Duodenal mucosa (tissue), 2 donors: ENCODE measurements at regions not wholly inside any gene's neighbourhood (a gene's known extent, or its start where the extent isn't known, plus 50 kb on each side); places are given as distances from the start of the nearest gene placed in this dataset.

Experiments
- H3K27ac ChIP-seq: one replicate; pipeline ENCODE4 v1.7.0; 2013; ENCODE audit warnings: low read depth, low read length
- H3K27me3 ChIP-seq, 2 donors: one replicate each; pipeline ENCODE4 v1.7.0; 2013; ENCODE audit warnings: low read length in 2 of 2, control low read depth in 1 of 2; ENCODE audit not compliant: insufficient read depth in 2 of 2, control insufficient read depth in 1 of 2
- H3K36me3 ChIP-seq, 2 donors: one replicate each; pipeline ENCODE4 v1.7.0; 2013; ENCODE audit warnings: low read length in 2 of 2, control low read depth in 1 of 2; ENCODE audit not compliant: insufficient read depth in 2 of 2, control insufficient read depth in 1 of 2
- H3K4me1 ChIP-seq, 2 donors: one replicate each; pipeline ENCODE4 v1.7.0; 2013; ENCODE audit warnings: low read length in 2 of 2, control low read depth in 1 of 2; ENCODE audit not compliant: insufficient read depth in 2 of 2, control insufficient read depth in 1 of 2
- H3K4me3 ChIP-seq, 2 donors: one replicate each; pipeline ENCODE4 v1.7.0; 2013; ENCODE audit warnings: low read length in 2 of 2, low read depth in 1 of 2
- H3K9ac ChIP-seq, 2 donors: one replicate each; pipeline ENCODE4 v1.7.0; 2013; ENCODE audit warnings: low read length in 2 of 2, low read depth in 1 of 2
- H3K9me3 ChIP-seq, 2 donors: one replicate each; pipeline ENCODE4 v1.7.0; 2013; ENCODE audit warnings: low read length in 2 of 2, control low read depth in 1 of 2; ENCODE audit not compliant: control insufficient read depth in 1 of 2

DNA sequence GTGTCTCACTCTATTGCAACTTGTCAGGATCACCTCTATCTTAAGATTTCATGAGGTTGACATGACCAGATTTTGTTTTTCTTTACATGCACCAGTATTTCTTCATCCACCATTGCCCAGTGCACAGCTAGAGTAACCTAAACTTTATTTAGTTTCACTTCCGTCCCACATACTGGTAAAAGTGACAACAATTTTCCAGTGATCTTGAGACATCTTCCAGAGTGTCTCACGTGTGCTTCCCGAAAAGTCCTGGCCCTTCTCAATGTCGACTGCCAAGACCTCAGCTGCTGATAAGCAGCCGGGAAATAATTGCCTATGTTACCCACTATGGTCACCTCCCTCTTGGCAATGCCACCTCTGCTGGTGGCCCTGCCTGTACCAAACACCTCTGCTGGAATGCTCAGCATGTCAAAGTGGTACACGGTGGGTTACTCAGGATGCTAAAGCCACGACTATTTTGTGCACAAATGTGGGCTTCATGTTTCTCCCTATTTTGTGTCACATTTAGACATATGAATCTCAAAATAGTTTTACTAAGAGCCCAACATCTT lies 379.7 kb upstream of the TGFBR2 start:
- Histone ChIP-seq H3K9me3 (no peaks in the 10 kb centered on the region), H3K9ac (no peak overlapping the region), H3K4me1 (peaks cover 0 to 8% of the 10 kb centered on the region in 2 donors), H3K27me3 (no peaks in the 10 kb centered on the region), H3K27ac (no peak overlapping the region), H3K36me3 (no peaks in the 10 kb centered on the region), H3K4me3 (no peak overlapping the region)

DNA sequence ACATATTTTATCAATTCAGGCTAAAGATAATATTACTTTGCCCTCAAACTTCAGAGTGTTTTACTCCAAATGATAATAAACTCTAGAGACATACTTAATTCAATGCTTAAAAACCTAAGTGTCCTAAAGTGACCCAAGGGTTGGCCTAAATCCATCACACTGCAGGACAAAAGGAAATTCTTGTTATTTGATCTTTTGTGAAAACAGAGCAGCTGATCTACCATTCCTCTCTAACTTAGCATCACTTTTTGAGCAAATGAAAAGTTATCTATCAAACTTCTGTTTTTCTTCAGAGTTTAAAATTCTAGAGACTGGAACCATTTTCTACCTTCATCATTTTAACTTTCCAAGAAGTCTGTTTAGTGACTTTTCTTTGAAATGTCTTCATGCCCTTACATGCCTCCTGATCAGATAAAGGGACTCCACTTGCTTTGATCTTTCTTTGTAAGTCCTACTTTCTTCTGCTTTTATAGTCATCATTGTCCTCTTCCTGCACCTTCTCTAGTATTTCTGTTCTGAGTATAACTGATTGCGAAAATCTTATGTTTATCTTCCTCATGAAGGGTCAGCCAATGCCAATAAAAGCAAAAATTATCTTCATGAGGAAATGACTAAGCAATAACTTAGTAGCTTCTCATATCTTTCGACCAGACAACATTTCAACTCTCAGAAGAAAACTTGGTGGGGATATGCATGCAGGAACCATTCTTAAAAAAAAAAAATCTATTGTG lies 378.7 kb upstream of the TGFBR2 start:
- peaks cover 0 to 11% of the 10 kb centered on the region in 2 donors for H3K4me1 ChIP-seq
- H3K27ac ChIP-seq = no peak overlapping the region
- no peaks in the 10 kb centered on the region for H3K36me3 ChIP-seq

DNA sequence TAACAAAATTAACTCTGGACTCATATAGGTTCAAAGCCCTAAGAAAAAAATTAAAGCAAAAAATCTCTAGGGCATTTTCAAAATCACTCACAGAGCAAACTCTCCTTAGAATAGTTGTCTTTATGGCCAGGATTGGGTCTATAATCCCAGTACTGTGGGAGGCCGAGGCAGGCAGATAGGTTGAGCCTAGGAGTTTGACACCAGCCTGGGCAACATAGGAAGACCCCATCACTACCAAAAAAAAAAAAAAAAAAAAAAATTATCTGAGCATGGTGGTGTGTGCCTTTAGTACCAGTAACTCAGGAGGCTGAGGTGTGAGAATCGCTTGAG lies 378.1 kb upstream of the TGFBR2 start:
- H3K9ac ChIP-seq = no peak overlapping the region
- H3K4me1 ChIP-seq = peaks cover 0 to 11% of the 10 kb centered on the region in 2 donors
- H3K27ac ChIP-seq = no peak overlapping the region
- H3K27me3 ChIP-seq = no peaks in the 10 kb centered on the region
- H3K9me3 ChIP-seq = no peaks in the 10 kb centered on the region
- H3K36me3 ChIP-seq = no peaks in the 10 kb centered on the region
- H3K4me3 ChIP-seq = no peak overlapping the region

More for the DNA sequence above, 378.7 kb upstream of the TGFBR2 start:
- Histone ChIP-seq H3K4me3 (no peak overlapping the region), H3K9ac (no peak overlapping the region), H3K9me3 (no peaks in the 10 kb centered on the region), H3K27me3 (no peaks in the 10 kb centered on the region)

DNA sequence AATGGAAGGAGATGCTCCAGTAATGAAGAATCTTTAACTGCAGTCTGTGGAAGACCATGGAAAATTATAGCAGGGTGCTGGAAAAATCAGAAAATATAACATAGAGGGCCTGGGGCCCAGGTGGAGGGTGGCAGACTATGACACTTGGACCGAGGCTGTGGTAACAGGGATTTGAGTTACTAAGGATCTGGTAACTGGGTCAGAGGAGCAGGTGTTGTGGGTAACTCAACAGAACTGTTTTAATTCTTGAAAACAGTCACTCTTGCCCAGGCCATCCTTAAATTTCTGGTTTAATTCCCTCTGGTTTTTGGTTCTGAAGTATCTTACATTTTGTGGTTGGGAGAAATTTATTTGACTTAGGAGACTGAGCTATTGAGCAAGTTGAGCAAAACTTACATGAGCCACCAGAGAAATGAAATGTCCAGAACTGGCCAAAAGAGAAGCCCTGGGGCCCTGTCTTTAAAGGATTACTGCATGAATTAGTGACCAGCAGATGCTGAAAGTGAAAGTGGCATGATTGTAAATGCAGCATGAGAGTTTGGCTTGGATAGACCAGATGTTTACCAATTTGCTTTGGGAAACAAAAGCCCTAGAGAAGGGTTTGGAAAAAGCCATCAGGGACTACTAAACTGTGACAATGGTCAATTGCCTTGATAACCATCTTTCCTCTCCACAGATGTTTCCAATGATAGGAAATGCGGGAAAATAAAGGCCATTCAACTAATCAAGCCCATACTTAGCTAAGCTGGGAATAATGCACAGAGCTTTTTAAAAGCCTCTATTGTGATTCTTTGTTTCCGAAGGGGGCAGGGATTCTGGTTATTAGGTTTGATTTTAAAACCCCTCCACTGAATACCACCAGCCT lies 374.9 kb upstream of the TGFBR2 start:
- Histone ChIP-seq H3K4me1 (peaks cover 0 to 18% of the 10 kb centered on the region in 2 donors), H3K9ac (no peak overlapping the region), H3K36me3 (no peaks in the 10 kb centered on the region), H3K9me3 (no peaks in the 10 kb centered on the region), H3K27ac (no peak overlapping the region), H3K4me3 (no peak overlapping the region), H3K27me3 (no peaks in the 10 kb centered on the region)

DNA sequence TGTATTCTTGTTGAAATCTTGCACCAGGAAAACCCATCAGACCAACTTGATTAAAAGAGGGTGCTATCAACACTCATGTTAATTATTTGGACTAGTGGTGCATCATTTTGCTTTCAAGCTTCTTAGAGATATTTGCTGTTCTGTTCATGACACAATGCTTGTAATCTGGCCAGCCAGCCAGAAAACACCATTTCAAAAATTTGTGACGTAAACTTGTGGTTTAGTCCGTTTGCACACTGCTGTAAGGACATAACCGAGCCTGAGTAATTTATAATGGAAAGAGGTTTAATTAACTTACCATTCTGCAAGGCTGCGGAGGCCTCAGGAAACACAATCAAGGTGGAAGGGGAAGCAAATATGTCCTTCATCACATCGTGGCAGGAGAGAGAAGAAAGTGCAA lies 374.3 kb upstream of the TGFBR2 start:
- no peak overlapping the region for H3K27ac ChIP-seq
- no peaks in the 10 kb centered on the region for H3K9me3 ChIP-seq
- no peak overlapping the region for H3K4me3 ChIP-seq
- peaks cover 0 to 18% of the 10 kb centered on the region in 2 donors for H3K4me1 ChIP-seq
- no peaks in the 10 kb centered on the region for H3K27me3 ChIP-seq
- H3K36me3 ChIP-seq = no peaks in the 10 kb centered on the region
- H3K9ac ChIP-seq = no peak overlapping the region

DNA sequence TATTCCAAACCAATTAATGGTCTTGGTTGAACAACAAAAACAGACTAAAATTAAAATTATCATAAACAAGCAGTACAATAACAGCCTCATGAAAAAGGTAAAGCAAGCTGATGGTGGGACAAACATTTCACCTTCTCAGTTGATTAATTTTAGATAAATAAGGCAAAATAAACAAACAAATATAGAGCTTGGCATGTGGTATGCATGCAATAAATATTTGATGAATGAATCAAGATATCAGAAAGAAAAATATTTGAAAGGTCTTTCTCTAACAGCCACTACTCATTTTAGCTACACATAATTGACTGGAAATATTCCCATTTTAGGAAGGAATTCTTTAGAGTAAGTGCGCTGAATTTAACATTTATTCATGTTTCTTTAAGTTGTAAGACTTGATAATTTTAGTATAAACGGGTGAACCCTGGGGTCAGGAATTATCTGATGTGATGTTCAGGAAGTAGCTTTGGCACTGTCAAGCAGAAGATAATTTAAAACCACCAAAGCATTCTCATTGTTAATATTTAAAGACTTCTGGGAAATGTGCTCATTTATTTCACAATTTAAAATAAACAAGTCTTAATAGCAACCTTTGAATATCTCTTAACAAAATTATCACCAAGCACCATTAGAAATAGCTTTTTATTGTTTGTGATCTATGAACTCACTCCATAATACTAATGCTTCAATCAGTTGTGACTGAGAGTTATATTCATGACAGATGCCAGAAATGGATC lies 372.3 kb upstream of the TGFBR2 start:
- Histone ChIP-seq H3K36me3 (no peaks in the 10 kb centered on the region), H3K4me3 (no peak overlapping the region), H3K4me1 (peaks cover 0 to 13% of the 10 kb centered on the region in 2 donors), H3K27ac (no peak overlapping the region), H3K27me3 (no peaks in the 10 kb centered on the region), H3K9me3 (no peaks in the 10 kb centered on the region), H3K9ac (no peak overlapping the region)

DNA sequence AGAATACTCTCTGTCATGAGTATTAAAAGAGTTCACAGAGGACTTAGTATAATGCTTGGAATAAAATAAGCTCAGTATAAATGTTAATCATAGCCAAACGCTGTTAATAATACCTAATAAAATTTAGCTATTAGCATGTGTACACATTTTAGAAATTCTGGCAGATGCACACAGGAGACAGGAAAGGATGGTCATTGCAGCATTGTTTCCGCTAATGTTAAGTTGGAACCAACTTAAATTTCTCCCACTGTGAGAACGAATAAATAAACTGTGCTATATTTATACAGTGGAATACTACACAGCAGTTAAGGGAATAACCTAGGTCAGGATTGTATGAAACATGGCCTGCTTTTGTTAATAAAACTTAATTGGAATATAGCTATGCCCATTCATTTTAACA lies 370.4 kb upstream of the TGFBR2 start:
- Histone ChIP-seq H3K9ac (no peak overlapping the region), H3K27me3 (no peaks in the 10 kb centered on the region)

DNA sequence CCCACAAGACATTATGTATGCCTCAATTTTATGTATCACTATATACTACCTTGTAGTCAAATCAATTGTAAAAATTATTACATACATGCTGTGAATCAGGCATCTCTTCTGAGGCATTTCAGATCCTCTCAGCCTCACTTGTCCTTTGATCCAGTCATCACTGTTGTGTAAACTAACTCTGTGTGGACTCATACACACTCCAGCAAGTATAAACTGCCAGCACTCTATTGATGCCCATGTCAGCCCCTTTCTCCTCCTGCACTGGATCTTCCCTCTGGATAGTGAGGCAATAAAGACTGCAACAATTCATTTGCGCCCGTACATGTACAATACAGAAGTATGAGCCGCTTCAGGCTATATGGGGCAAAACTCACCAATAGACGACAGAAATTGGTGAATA lies 364.7 kb upstream of the TGFBR2 start:
- Histone ChIP-seq H3K9me3 (no peaks in the 10 kb centered on the region), H3K27ac (no peak overlapping the region), H3K4me1 (no peaks in the 10 kb centered on the region), H3K27me3 (no peaks in the 10 kb centered on the region), H3K9ac (no peak overlapping the region), H3K36me3 (no peaks in the 10 kb centered on the region), H3K4me3 (no peak overlapping the region)

More for the DNA sequence above, 370.4 kb upstream of the TGFBR2 start:
- Histone ChIP-seq H3K4me3 (no peak overlapping the region), H3K9me3 (no peaks in the 10 kb centered on the region), H3K36me3 (no peaks in the 10 kb centered on the region), H3K4me1 (peaks cover 0 to 13% of the 10 kb centered on the region in 2 donors), H3K27ac (no peak overlapping the region)

DNA sequence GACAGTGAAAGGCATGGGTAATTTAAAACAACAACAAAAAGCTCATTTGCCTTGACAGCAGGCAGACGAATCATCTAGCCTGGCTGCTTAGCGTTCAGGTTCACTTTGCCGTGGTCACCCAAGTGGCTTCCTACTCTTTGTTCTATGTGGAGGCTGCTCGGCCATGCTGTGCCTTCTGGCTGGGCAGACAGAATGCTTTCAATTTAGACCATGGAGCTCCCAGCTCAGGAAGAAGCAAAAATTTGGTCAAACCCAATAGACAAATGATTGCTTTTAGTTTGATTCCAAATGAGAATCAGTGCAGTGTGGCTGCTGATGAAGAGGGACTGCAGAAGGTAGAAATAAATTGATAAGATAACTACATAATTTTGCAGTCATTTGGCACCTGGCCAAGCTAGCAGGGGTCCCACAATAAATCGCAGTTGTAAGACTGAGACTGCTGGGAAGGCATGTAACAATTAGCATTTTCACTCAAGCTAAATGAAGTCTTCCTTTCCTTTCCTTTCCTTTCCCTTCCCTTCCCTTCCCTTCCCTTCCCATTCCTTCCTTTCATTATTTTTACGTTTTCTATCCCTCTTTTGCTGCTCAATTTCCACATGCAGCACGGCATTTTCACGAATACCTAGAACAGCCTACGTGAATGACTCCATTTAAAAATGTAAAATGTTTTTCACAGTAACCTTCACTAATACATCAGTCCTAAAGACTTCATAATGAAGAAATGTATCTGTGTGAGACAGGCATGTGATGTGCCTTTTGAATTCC lies 360.4 kb upstream of the TGFBR2 start:
- Histone ChIP-seq H3K9ac (no peak overlapping the region), H3K9me3 (no peaks in the 10 kb centered on the region), H3K27ac (no peak overlapping the region), H3K4me1 (no peaks in the 10 kb centered on the region), H3K36me3 (no peaks in the 10 kb centered on the region), H3K4me3 (no peak overlapping the region), H3K27me3 (no peaks in the 10 kb centered on the region)
